Fibroblast of skin of right quadriceps (primary cell): ENCODE measurements at regions not wholly inside any gene's neighbourhood (a gene's known extent, or its start where the extent isn't known, plus 50 kb on each side); places are given as distances from the start of the nearest gene placed in this dataset.
"Not testable (repeated sequence)": the region's sequence is repeated elsewhere in the genome, so short reads cannot be mapped to it uniquely, and the experiment has no call there.

Experiments
- DNase-seq: peaks from one replicate; pipeline ENCODE4 v3.0.0-alpha.2; 2013

DNA sequence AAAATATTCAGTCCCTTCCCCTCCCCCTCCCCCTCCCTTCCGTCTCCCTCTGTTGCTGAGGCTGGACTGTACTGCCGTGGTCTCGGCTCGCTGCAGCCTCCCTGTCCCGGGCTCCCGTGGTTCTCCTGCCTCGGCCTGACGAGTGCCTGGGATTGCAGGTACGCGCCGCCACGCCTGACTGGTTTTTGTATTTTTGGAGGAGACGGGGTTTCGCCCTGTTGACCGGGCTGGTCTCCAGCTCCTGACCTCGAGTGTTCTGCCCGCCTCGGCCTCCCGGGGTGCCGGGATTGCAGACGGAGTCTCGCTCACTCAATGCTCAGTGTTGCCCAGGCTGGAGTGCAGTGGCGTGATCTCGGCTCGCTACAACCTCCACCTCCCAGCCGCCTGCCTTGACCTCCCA, 135.5 kb upstream of the PROKR2 start:
- DNase-seq: not testable (repeated sequence)

DNA sequence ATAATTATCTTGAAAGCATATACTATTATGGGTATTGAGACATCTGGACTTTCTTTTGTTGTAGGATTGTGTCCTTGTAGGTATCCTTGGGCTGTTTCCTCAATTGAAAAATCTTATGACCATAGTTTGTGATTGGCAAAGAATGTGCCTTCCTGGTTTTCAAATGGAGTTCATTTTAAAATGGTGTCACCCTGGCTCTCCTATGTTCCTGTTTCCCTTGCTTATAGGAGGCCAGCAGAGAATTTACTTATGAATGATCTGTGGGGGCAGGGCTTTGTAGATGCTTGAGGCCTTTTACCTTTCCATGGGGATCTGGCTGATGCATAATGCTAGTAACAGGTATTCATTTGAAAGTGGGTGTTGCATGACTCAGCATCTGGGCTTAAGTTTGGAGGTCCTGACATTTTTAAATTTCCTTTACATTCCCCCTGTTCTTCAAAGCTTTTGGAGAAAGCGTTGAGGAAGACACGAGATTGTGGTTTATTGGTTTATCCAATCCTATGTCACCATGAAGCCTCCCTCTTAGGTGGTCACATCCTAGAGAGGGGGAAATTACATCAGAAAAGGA, 135.0 kb upstream of the PROKR2 start:
- DNase-seq: no peak

DNA sequence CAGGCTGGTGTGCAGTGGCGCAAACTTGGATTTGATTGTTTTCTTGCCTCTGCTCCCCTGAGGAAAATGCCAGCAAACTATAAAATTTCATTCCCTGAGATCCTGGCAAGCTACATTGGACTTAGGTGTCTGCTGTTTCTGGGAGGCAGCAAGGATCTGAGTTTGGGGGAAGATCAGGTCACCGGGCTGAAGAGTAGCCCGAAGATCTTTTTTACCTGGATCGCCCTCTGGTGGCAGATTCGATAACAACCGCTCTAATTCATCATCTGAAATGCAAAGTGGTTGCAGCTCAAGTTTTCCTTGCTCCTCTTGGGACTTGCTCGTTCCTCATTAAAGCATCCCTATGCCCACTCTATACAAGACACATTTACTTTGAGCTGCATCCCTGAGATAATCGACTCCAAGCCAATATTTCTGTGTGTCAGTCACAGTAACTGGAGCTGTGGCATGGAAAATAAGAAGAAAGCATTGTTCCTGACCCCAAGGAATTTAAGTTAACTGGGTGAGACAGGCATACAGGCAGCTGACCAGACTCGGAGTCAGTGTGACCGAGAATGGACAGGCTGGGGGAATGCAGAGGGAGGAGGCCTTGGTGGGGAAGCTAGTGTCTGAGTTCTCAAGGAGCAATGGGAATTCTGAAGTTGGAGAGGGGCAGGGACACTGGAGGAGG, 131.8 kb upstream of the PROKR2 start:
- DNase-seq: peak; percentile 34

DNA sequence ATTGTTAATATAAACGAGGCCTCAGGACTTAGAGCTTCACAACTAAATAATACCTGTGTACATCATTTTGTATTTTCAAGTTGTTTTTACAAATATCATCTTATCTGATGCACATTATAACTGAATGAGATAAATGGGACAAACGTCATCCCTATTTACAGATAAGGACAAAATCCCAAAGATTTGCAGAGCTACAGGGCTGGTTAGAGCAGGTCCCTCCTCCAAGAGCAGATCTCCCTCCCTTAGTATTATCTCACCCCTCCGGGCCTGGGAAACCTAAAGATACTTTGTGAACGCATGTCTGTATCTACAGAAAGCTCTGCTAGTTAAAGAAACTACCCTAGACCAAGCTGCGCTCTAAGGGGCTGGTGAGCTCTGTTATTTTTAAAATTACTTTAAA, 130.4 kb upstream of the PROKR2 start:
- no peak for DNase-seq

DNA sequence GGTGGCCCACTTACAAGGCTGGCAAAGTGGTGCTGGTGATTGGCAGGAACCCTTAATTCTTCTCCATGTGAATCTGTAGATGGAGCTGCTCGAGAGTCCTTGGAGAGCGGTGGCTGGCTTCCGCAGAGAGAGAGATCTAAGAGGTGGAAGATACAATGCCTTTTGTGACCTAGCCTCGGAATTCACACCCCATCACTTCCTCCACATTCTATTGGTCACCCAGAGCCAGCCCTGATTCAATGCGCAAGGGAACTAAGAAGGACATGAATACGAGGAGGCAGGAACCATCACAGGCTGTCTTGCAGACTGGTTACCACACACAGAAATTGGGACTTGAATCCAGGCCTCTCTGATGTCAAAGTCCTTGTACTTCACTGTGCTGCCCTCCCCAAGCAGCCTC, 128.9 kb upstream of the PROKR2 start:
- DNase-seq: no peak

DNA sequence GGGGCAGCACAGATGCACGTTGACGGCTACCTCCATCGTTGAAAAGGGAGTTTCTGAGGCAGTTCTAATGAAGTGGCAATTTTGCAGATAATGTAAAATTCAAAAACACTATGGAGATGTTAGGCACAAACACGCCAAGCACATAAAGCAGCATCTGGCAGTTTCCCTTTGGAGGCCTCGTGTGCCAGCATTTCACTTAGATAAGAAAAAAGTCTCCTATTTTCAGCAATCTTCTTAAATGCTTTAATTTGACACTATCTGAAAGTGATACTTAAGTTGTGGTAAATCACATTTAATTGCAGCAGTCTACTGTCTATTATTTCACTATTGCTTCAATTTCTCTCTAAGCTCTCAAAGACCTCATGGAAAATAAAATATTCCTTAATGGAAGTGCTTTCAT, 125.3 kb upstream of the PROKR2 start:
- no peak for DNase-seq

DNA sequence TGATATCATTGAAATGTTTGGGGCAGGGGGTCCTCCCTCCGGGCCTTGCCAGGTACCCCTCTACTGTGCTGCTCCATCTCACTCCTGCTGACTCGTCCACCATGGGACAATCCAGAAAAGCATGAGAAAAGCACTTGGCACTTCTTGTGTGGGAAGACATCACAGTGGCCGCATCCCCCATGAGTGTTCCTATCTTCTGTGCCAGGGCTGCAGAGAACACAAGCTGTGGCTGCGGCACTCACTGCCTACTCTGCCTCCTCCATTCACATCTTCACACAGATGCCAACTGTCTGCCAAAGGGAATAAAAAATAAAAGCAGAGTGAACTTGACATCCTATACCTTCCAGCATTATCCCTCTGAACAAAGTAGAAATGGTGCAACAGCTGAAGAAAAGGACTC, 117.4 kb upstream of the PROKR2 start:
- DNase-seq: no peak

DNA sequence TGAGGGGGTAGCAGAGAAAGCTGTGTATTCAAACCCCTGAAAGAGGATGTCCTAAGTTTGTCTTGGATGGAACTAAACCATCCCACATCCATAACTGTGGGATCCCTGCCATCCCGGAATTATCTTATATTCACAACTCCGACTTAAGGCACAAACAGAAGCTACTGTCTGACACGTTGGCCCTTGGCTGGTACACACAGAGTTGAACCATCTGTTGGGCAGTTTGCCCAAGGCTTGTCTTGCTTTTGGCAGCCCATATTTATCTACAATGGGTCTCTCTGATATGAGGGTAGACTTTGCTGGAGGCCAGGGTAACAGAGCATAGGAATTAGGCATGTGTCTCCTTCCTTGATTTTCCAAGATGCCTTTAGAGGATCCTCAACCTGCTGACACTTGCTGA, 116.6 kb upstream of the PROKR2 start:
- DNase-seq: no peak

DNA sequence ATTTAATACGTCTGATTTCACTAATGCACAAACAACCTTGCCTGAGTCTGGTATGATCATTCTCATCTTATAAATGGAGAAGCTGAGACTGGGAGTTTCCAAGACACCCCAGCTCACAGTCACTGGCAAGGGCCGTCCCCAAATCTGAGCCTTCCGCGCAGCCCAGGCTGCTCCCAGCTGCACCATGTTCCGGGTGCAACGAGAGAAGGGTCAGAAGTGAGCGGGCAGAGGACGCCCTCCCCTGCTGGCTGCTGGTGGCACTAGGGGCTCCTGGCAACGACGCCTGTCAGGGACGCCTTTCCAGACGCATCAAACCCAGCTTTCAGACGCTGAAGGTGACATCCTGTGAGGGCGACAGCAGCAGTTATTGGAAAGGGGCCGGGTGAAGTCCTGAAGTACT, 115.3 kb upstream of the PROKR2 start:
- no peak for DNase-seq

DNA sequence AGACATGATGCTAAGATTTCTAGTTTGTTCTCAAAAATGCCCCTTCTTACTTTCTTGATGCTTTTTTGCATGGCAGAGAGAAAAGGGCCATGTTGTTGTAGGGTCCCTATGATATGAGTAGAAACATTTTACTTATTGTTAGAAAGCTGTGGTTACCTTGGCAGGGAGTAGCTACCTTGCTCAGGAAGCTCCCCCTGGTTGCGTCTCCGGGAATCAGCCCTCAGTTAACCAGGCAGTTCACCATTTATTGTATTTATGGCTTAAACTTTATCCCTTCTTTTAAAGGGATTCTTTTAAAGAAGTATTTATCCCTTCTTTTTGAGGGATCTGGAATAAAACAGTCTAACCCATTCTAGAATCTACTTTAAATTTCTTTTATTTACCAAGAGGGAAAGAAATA, 113.9 kb upstream of the PROKR2 start:
- no peak for DNase-seq

DNA sequence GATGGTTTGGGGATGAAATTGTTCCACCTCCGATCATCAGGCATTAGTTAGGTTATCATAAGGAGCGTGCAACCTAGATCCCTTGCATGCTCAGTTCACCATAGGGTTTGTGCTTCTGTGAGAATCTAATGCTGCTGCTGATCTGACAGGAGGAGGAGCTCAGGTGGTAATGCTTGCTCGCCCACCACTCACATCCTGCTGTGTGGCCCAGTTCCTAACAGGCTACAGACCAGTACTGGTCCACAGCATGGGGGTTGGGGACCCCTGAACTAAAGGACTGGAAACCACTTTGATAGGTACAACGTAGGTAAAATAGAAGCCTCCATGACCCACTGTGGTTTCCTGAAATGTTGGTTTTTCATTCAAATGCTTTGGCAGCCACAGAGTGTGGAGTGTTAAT, 109.3 kb upstream of the PROKR2 start:
- no peak for DNase-seq

DNA sequence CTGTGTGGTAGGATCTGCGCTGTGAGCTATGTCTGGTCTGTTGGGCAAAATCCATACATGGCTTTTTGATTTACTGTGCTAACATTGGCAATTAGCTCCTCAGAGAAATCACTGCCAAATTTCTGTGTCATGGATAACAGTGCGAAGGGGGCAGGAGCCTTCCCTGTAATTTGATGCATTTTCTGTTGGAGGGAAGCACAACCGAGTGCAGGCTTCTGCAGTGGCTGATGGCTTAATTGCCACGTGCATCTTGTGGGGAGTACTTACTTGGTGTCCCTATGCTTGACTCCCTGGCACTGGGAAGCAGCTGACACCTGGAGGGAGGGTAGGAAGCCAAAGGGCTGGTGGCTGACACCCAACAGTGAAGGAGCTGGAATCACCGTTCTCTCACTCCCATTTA, 99.3 kb upstream of the PROKR2 start:
- peak; percentile 7 for DNase-seq

DNA sequence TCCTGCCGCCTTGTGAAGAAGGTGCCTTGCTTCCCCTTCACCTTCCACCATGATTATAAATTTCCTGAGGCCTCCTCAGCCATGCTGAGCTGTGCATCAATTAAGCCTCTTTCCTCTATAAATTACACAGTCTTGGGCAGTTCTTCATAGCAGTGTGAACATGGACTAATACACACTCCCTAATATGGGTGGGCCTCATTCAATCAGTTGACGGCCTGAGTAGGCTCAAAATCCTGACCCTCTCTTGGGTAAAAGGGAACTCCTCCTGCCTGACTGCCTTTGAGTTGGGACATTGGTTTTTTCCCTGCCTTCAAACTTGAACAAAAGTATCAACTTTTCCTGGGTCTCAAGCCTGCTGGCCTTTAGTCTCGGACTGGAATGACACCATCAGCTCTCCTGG, 96.6 kb upstream of the PROKR2 start:
- DNase-seq: no peak

DNA sequence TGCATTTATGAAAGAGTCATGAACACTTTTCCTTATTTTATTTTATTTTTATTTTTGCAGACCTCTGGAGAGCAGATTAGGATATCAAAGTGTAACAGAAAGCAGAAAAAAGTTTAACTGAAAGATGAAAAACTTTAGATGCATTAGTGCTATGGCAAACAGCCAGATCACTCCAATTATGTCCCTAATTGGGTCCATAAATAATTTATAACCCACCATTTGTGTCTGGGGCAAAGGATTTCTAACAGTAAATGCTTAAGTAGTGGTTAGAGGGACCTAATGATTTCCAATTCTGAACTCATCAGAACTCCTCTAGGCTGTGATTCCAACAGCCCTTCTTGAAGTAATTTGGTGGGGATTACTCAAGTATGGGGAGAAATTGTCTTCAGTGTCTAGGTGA, 93.7 kb upstream of the PROKR2 start:
- no peak for DNase-seq

DNA sequence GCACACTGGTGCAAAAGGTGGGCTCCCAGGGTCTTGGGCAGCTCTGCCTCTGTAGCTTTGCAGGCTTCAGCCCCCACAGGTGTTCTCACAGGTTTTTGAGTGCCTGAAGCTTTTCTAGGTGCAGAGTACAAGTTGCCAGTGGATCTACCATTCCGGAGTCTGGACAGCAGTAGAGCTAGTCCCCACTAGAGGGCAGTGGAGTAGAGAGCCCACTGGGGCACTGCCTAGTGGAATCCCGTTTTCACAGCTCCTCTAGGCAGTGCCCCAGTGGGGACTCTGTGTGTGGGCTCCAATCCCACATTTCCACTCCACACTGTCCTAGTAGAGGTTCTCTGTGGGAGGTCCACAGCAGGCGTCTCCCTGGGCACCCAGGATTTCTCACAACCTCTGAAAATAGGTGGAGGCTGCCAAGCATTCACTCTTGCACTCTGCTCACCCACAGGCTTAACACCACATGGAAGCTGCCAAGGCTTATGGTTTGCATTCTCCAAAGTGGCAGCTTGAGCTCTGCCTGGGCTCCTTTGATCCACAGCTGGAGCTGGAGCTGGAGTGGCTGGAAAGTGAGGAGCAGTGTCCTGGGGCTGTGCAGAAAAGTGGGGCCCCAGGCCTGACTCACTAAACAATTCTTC, 86.3 kb upstream of the PROKR2 start:
- no peak for DNase-seq

DNA sequence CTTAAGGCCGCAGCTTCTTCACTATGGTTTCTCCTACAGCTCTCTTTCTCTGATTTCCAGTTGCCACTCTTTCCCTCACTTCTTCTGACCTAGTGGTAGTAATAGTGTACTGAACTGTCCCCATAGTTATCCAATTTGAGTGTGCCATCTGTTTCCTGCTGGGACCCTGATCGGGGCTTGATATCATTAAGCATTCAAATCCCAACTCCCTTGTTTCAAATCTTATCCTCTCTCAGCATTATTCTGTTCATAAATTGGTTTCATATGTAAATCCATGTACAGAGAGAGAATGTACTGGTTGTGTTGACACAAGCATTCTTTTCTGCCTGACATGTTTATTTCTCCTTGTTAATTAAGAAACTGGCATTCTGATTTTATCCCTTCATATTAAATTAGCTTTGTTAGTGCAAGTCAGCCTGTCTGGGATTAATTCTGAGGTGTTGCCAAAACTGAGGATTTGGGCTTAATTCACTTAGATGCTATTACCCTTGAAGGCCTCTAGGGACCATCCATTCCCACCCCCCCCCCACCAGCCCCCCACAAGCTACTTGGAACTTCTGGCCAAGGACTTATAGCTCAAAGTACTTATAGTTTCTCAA, 84.6 kb upstream of the PROKR2 start:
- DNase-seq: no peak

DNA sequence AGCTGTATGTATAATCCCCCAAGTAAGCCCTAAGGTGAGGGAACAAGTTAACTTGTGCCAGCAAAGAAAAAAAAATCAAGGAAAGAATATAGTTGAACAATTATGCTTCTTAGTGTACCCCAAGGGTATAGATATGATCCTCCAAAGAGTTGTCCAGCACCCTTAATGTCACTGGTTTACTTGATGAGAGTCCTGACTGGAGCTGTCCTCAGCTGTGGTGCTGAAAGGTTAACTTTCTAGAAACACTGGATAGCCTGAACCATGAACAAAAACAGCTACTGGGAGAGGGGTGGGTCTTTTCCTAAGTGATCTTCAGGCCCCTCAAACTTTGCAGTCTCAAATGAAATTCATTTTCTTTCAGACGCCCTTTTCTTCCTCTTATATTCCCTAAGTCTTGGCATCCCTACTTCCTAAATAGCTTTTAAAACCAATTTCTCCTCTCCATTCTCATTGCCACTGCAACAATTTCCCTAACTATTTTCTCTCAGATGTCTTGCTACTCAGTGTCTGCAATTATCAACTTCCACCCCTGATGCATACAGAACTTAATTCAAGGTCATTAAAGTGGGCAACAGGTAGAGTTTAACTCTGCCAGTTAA, 83.5 kb upstream of the PROKR2 start:
- peak; percentile 12 for DNase-seq

DNA sequence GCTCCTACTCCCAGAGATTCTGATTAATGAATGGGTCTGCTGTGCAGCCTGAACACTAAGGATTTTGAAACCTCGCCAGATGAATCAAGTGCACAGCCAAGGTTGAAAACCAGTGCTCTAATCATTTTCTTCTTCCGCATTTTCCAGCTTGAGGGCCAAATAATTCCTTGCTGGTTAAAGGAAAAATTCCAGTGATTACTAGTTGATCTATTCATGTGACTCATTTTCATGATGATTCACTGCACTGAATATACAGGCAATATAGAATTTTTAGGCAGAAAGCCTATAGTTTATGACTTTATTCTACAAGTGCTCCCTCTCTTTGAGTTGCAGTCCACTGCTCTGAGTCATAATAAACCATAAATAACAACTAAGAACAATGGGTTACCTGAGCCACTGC, 80.6 kb upstream of the PROKR2 start:
- peak; percentile 1 for DNase-seq

DNA sequence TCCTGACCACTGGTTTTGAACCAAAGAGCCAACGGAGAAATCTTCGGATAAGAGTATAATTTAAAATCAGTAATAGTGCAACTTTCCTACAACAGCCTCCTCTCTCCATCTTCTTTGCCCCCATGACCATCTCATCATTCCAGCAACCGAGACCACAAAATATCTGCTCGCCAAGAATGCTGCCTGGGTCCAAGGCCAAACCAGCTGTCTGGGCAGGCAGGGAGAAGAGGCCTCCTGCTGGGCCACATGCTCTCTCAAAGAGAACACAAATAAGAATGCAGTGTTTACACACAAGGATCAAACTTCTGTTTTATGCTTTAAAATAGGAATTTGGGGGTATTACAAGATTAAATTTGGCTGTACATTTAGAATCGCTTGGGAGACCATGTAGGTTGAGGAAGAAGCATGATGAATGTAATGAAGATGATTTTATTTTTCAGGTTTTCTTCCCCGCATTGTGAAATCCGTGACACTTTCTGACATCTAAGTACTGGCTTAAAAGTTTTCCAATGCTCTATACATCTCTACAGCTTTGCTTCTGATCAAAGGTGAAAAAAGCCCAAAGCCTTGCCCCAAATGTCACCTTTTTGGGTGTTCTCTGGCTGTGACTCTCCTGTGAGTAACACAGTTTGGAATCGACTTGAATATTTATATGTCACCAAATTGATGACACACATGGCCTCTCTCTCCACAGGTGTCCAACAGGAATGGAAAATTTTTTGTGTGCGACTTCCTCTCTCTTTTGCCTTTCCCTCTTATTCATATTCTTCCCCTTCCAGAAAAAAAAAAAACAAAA, 79.4 kb upstream of the PROKR2 start:
- no peak for DNase-seq

DNA sequence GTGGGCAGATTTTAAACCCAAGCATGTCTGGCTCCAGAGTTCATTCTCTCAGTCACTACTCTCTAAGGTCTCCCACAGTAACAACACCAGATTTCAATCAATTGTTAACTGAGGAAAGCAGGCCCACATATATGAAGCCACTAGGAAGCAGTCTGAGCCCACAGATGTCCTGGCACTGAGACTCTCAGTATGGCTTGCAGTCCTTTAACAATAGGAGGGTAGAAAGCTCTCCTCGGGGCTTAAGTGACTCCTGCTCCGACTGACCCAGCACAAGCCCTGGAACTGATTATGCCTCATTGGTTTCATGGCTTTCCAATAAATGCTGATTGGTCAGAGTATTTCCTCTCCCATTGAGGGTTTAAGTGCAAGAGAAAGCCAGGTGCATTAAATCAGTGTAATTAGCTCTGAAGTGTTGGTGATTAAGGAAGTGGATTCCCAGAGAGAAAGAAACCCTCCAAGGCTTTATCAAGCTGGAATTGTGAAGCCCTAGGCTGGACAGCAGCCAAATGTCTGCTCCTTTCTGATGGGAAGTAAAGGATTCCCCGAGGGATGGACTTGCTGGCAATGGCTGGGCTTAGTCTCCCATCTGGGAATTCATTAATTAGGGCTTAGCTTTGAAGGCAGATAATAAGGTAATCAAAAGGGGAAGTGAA, 76.6 kb upstream of the PROKR2 start:
- DNase-seq: no peak

DNA sequence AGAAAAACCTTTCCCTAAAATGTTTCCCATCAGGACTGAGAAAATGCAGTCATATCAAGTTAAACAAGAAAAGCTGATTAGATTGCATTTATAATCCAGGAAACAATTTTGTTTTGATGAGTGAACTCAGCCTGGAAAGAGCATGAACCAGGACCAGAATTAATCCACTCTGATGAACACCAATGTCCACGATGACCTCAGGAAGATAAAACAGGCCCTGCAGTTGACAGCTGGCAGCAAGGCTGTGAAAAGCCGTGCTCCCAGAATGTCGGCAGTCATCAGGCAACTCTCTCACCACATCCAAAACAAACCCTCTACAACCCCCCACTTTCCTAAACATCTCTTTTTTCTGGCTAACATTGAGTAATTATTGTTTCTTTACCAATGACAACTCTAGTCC, 74.0 kb upstream of the PROKR2 start:
- DNase-seq: no peak

DNA sequence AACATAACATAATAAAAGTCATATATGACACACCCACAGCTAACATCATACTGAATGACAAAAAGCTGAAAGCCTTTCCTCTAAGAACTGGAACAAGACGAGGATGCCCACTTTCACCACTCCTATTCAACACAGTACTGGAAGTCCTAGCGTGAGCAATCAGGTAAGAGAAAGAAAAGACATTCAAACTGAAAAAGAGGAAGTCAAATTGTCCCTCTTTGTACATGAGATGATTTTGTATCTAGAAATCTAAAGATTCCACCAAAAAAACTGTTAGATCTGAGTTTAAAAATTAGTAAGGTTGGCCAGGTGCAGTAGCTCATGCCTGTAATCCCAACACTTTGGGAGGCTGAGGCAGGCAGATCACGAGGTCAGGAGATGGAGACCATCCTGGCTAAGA, 70.1 kb upstream of the PROKR2 start:
- DNase-seq: not testable (repeated sequence)

DNA sequence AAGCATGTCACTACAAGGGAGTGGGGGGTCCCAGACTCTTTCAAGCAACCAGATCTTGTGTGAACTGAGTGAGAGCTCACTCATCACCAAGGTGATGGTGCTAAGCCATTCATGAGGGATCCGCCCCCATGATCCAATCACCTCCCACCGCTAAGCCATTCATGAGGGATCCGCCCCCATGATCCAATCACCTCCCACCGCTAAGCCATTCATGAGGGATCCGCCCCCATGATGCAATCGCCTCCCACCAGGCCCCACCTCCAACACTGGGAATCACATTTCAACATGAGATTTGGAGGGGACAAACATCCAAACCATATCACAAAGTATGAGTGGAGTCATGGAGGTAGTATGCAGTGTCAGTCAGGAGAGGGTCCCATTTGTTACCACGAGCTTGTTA, 64.8 kb upstream of the PROKR2 start:
- DNase-seq: not testable (repeated sequence)
